ENCODE measurements at regions not wholly inside any gene's neighbourhood (a gene's known extent, or its start where the extent isn't known, plus 50 kb on each side); places are given as distances from the start of the nearest gene placed in this dataset.

- no peaks in the 10 kb centered on the region for H3K4me1 ChIP-seq (ENCODE audit: control insufficient read depth, insufficient read depth, low read length)
- no peaks in the 10 kb centered on the region for H3K36me3 ChIP-seq (ENCODE audit: insufficient read depth, low read length)
- no peaks in the 10 kb centered on the region for H3K9me3 ChIP-seq (replicated peaks; ENCODE audit: low read length)
- H3K4me3 ChIP-seq (ENCODE audit: low read length): no peak overlapping the region
- no peaks in the 10 kb centered on the region for H3K27me3 ChIP-seq (ENCODE audit: control insufficient read depth, insufficient read depth, low read length)
- H3K9ac ChIP-seq (ENCODE audit: low read depth, low read length): no peak overlapping the region
- H3K4me2 ChIP-seq (ENCODE audit: low read length): no peak overlapping the region
Observed at GRCh38 chr3:25021816-25022215, 406.2 kb upstream of the RARB start.

DNA sequence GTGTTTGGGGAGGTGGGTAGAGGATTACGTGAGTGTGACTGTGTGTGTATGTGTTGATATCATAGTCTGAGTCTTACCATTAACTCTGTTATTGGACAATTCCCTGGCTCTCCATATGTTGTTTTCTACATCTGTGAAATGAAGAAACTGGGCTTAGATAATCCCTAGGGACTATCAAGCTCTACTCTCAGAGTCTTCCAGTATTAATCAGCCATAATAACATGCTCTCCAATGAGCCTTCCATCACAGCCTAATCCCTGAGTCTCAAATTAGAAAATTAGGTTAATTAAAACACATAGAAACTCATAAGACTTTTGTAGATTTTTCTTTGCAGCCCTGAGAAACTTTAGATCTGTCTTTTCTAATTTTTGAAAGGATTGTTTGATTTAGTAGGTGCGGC, 404.2 kb upstream of the RARB start:
- Histone ChIP-seq H3K4me3 (ENCODE audit: low read length) (no peak overlapping the region), H3K9me3 (replicated peaks; ENCODE audit: low read length) (no peaks in the 10 kb centered on the region), H3K9ac (ENCODE audit: low read depth, low read length) (no peak overlapping the region), H3K27me3 (ENCODE audit: control insufficient read depth, insufficient read depth, low read length) (no peaks in the 10 kb centered on the region), H3K4me1 (ENCODE audit: control insufficient read depth, insufficient read depth, low read length) (no peaks in the 10 kb centered on the region), H3K4me2 (ENCODE audit: low read length) (no peak overlapping the region), H3K36me3 (ENCODE audit: insufficient read depth, low read length) (no peaks in the 10 kb centered on the region)

GRCh38 chr3:25025236-25025635, 402.8 kb upstream of the RARB start:
- H3K4me3 ChIP-seq (ENCODE audit: low read length): no peak overlapping the region
- H3K36me3 ChIP-seq (ENCODE audit: insufficient read depth, low read length): no peaks in the 10 kb centered on the region
- no peaks in the 10 kb centered on the region for H3K4me1 ChIP-seq (ENCODE audit: control insufficient read depth, insufficient read depth, low read length)
- H3K4me2 ChIP-seq (ENCODE audit: low read length): no peak overlapping the region
- H3K27me3 ChIP-seq (ENCODE audit: control insufficient read depth, insufficient read depth, low read length): no peaks in the 10 kb centered on the region
- no peak overlapping the region for H3K9ac ChIP-seq (ENCODE audit: low read depth, low read length)
- no peaks in the 10 kb centered on the region for H3K9me3 ChIP-seq (replicated peaks; ENCODE audit: low read length)

DNA sequence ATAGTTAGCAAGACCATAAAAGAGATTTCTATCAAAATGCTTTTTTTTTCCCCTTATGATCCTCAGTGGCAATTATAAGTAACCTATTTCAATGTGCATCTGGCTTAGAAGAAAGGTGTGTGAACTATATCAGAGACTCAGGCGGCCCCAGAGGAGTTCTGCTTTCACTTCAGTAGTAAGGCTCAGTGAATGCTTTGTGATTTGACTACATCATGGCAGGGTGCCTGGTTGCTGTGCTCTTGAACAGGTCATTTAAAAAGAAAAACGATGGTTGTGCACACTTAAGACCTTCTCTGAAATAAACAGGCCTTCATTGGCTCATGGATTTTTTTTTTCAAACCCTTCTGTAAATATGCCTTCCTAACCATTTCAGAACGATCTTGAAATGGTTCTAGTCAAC, 400.4 kb upstream of the RARB start:
- Histone ChIP-seq H3K9me3 (replicated peaks; ENCODE audit: low read length) (no peaks in the 10 kb centered on the region), H3K4me3 (ENCODE audit: low read length) (no peak overlapping the region), H3K27me3 (ENCODE audit: control insufficient read depth, insufficient read depth, low read length) (no peaks in the 10 kb centered on the region), H3K9ac (ENCODE audit: low read depth, low read length) (no peak overlapping the region), H3K36me3 (ENCODE audit: insufficient read depth, low read length) (no peaks in the 10 kb centered on the region), H3K4me1 (ENCODE audit: control insufficient read depth, insufficient read depth, low read length) (no peaks in the 10 kb centered on the region), H3K4me2 (ENCODE audit: low read length) (no peak overlapping the region)

DNA sequence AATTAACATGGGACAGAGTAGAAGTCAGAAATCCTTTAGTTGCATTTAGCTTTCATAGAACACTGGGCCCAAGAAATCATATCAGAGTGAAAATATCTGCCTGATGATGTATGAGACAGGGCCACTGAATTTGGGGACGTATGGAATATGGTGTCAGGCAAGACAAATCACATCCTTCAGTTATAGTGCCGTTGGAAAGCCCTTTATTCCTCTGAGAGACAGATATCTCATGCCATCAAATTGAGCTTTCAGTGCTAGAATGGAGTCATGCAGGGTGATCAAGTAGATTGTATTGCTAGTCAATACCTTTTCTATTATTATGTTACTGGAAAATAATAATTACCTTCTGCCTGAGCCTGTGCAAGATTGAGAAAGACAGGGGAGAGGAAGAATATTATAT, 398.2 kb upstream of the RARB start:
- no peaks in the 10 kb centered on the region for H3K36me3 ChIP-seq (ENCODE audit: insufficient read depth, low read length)
- H3K9ac ChIP-seq (ENCODE audit: low read depth, low read length): no peak overlapping the region
- H3K4me3 ChIP-seq (ENCODE audit: low read length): no peak overlapping the region
- no peaks in the 10 kb centered on the region for H3K27me3 ChIP-seq (ENCODE audit: control insufficient read depth, insufficient read depth, low read length)
- H3K9me3 ChIP-seq (replicated peaks; ENCODE audit: low read length): no peaks in the 10 kb centered on the region
- no peak overlapping the region for H3K4me2 ChIP-seq (ENCODE audit: low read length)
- H3K4me1 ChIP-seq (ENCODE audit: control insufficient read depth, insufficient read depth, low read length): no peaks in the 10 kb centered on the region

GRCh38 chr3:25032344-25032743, 395.7 kb upstream of the RARB start:
- H3K4me2 ChIP-seq (ENCODE audit: low read length): no peak overlapping the region
- no peak overlapping the region for H3K4me3 ChIP-seq (ENCODE audit: low read length)
- H3K4me1 ChIP-seq (ENCODE audit: control insufficient read depth, insufficient read depth, low read length): peaks cover 13% of the 10 kb centered on the region
- H3K9me3 ChIP-seq (replicated peaks; ENCODE audit: low read length): no peaks in the 10 kb centered on the region
- H3K27me3 ChIP-seq (ENCODE audit: control insufficient read depth, insufficient read depth, low read length): no peaks in the 10 kb centered on the region
- H3K9ac ChIP-seq (ENCODE audit: low read depth, low read length): no peak overlapping the region
- no peaks in the 10 kb centered on the region for H3K36me3 ChIP-seq (ENCODE audit: insufficient read depth, low read length)

DNA sequence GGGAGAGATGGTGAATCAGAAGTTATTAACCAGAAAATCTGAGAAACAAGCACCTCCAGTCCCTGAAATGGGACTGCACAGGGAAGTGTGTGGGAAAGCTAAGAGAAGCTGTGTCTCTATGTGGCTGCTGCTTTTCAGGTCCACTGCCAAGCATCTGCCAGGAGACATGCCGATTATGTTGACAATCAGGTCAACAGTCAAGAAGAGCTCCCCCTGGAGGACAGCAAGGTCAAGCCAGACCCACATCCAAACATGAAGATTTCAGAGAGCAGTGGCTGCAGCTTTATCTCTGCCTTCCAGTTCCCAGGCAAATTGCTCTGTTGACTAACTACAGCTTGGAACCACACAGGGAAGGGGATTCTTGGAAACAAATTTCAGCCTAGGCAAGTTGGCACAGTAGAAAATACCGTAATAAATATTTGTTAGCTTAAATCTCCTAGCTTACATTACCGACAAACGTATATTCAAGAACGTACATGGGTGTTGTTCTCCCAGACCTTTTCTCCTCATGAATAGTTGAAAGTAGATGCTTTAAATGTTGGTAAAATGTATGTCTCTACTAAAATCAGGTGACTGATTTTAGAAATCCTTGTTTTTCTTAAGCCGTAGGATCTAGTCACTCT, 394.5 kb upstream of the RARB start:
- no peaks in the 10 kb centered on the region for H3K9me3 ChIP-seq (replicated peaks; ENCODE audit: low read length)
- H3K4me2 ChIP-seq (ENCODE audit: low read length): no peak overlapping the region
- H3K27me3 ChIP-seq (ENCODE audit: control insufficient read depth, insufficient read depth, low read length): no peaks in the 10 kb centered on the region
- no peaks in the 10 kb centered on the region for H3K36me3 ChIP-seq (ENCODE audit: insufficient read depth, low read length)
- H3K9ac ChIP-seq (ENCODE audit: low read depth, low read length): no peak overlapping the region
- no peak overlapping the region for H3K4me3 ChIP-seq (ENCODE audit: low read length)
- peaks cover 24% of the 10 kb centered on the region for H3K4me1 ChIP-seq (ENCODE audit: control insufficient read depth, insufficient read depth, low read length)

GRCh38 chr3:25035526-25035925, 392.5 kb upstream of the RARB start:
- no peak overlapping the region for H3K9ac ChIP-seq (ENCODE audit: low read depth, low read length)
- H3K4me3 ChIP-seq (ENCODE audit: low read length): no peak overlapping the region
- no peaks in the 10 kb centered on the region for H3K36me3 ChIP-seq (ENCODE audit: insufficient read depth, low read length)
- no peak overlapping the region for H3K4me2 ChIP-seq (ENCODE audit: low read length)
- no peaks in the 10 kb centered on the region for H3K9me3 ChIP-seq (replicated peaks; ENCODE audit: low read length)
- H3K4me1 ChIP-seq (ENCODE audit: control insufficient read depth, insufficient read depth, low read length): peaks cover 28% of the 10 kb centered on the region
- no peaks in the 10 kb centered on the region for H3K27me3 ChIP-seq (ENCODE audit: control insufficient read depth, insufficient read depth, low read length)

GRCh38 chr3:25036633-25037032, 391.4 kb upstream of the RARB start:
- Histone ChIP-seq H3K9me3 (replicated peaks; ENCODE audit: low read length) (no peaks in the 10 kb centered on the region), H3K36me3 (ENCODE audit: insufficient read depth, low read length) (no peaks in the 10 kb centered on the region), H3K9ac (ENCODE audit: low read depth, low read length) (no peak overlapping the region), H3K27me3 (ENCODE audit: control insufficient read depth, insufficient read depth, low read length) (no peaks in the 10 kb centered on the region), H3K4me2 (ENCODE audit: low read length) (no peak overlapping the region), H3K4me1 (ENCODE audit: control insufficient read depth, insufficient read depth, low read length) (peaks cover 28% of the 10 kb centered on the region), H3K4me3 (ENCODE audit: low read length) (no peak overlapping the region)

DNA sequence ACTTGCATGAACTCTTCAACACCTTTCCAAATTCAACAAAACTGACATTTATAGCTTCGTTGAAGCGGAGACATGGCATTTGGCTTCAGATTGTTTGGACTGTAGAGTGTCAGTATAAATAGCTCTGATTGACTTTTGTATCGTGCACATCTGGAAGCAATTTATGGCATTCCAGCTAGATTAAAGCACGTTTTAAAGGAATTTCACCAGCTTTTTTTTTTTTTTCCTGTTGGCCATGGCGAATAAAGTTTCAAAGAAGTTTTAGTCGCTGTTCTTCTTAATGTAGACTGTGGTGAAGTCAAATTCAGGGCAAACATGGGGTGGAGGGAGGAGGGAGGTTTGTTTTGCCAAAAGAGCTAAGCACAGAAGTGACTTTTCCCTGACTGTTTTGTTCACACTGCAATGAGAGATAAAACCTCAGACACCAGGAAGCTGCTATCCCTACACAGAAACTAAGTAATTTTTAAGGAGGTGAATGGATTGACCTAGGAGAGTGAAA, 391.0 kb upstream of the RARB start:
- peaks cover 28% of the 10 kb centered on the region for H3K4me1 ChIP-seq (ENCODE audit: control insufficient read depth, insufficient read depth, low read length)
- H3K27me3 ChIP-seq (ENCODE audit: control insufficient read depth, insufficient read depth, low read length): no peaks in the 10 kb centered on the region
- H3K36me3 ChIP-seq (ENCODE audit: insufficient read depth, low read length): no peaks in the 10 kb centered on the region
- no peaks in the 10 kb centered on the region for H3K9me3 ChIP-seq (replicated peaks; ENCODE audit: low read length)
- no peak overlapping the region for H3K9ac ChIP-seq (ENCODE audit: low read depth, low read length)
- no peak overlapping the region for H3K4me3 ChIP-seq (ENCODE audit: low read length)
- H3K4me2 ChIP-seq (ENCODE audit: low read length): no peak overlapping the region

DNA sequence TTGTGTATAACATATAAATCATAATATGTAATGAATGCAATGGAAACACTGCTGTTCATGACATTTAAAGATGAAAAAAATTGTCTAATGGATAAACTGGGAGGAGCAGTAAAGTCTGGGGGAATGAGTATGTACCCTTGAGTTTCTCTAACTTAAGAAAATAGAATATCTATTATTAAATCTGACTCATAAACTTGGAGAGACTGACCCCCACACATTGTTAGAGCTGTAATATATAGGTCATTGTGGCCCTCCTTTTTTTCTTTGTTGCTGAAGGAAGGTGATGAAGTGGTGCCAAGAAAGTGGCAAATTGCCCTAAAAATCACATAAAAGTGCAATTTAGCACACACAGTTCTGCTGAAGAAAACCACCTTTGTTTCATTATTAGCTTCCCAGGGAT, 389.8 kb upstream of the RARB start:
- Histone ChIP-seq H3K4me1 (ENCODE audit: control insufficient read depth, insufficient read depth, low read length) (peaks cover 28% of the 10 kb centered on the region), H3K9ac (ENCODE audit: low read depth, low read length) (no peak overlapping the region), H3K27me3 (ENCODE audit: control insufficient read depth, insufficient read depth, low read length) (no peaks in the 10 kb centered on the region), H3K4me2 (ENCODE audit: low read length) (no peak overlapping the region), H3K36me3 (ENCODE audit: insufficient read depth, low read length) (no peaks in the 10 kb centered on the region), H3K4me3 (ENCODE audit: low read length) (no peak overlapping the region), H3K9me3 (replicated peaks; ENCODE audit: low read length) (no peaks in the 10 kb centered on the region)

- Histone ChIP-seq H3K4me2 (ENCODE audit: low read length) (no peak overlapping the region), H3K36me3 (ENCODE audit: insufficient read depth, low read length) (no peaks in the 10 kb centered on the region), H3K4me1 (ENCODE audit: control insufficient read depth, insufficient read depth, low read length) (peaks cover 28% of the 10 kb centered on the region), H3K9ac (ENCODE audit: low read depth, low read length) (no peak overlapping the region), H3K4me3 (ENCODE audit: low read length) (no peak overlapping the region), H3K9me3 (replicated peaks; ENCODE audit: low read length) (no peaks in the 10 kb centered on the region), H3K27me3 (ENCODE audit: control insufficient read depth, insufficient read depth, low read length) (no peaks in the 10 kb centered on the region)
Observed at GRCh38 chr3:25038922-25039321, 389.1 kb upstream of the RARB start.
